Endothelial cell of umbilical vein (primary cell): ENCODE measurements at regions not wholly inside any gene's neighbourhood (a gene's known extent, or its start where the extent isn't known, plus 50 kb on each side); places are given as distances from the start of the nearest gene placed in this dataset.

Experiments used
- BruUV-seq: library from RNA; stranded (reverse); fragments of 400-500 nt; replicated peaks from 2 replicates; lab custom pipeline; 2021; lab: Mats Ljungman, UMichigan
- CTCF ChIA-PET: fragments of 300-600, 350-600 bp; sonication (Branson Sonifier 250); formaldehyde crosslinking; loops from one replicate; lab custom pipeline; 2021; ENCODE audit warnings: antibody characterized with exemption, inconsistent platforms; lab: Charles Lee
- POLR2A ChIA-PET: fragments of 300-600, 350-600 bp; sonication (Branson Sonifier 250); formaldehyde crosslinking; loops from one replicate; lab custom pipeline; 2021; ENCODE audit warnings: antibody characterized with exemption, inconsistent platforms; lab: Charles Lee
- DNase-seq: peaks from one replicate; pipeline ENCODE4 v3.0.0-alpha.2; 2011; ENCODE audit warnings: low read depth, low spot score
- FAIRE-seq: peaks from 2 replicates; lab custom pipeline; 2011; peaks lifted over from hg19 to GRCh38; lab: Jason Lieb, UNC
- H2AFZ ChIP-seq: 2 replicates; pipeline ENCODE4 v1.6.0; 2012; ENCODE audit warnings: low read depth, low read length, control low read depth, inconsistent platforms
- H3K27ac ChIP-seq: 2 replicates; pipeline ENCODE4 v1.5.1; 2011; ENCODE audit warnings: low read depth, mild to moderate bottlenecking, control low read depth, low read length, moderate library complexity; ENCODE audit not compliant: insufficient read depth
- H3K27me3 ChIP-seq, 2 experiments: 2 replicates each; pipeline versions ENCODE4 v1.6.0 to v1.6.1; 2011; ENCODE audit warnings: low read length in 2 of 2, mixed read lengths in 1 of 2; ENCODE audit not compliant: control insufficient read depth in 2 of 2, insufficient read depth in 2 of 2
- H3K36me3 ChIP-seq, 2 experiments: 2 replicates in 1 of 2; 3 replicates in 1 of 2; pipeline ENCODE4 v1.5.1; 2011; ENCODE audit warnings: low read length in 2 of 2, mild to moderate bottlenecking in 1 of 2, moderate library complexity in 1 of 2; ENCODE audit not compliant: control insufficient read depth in 2 of 2, insufficient read depth in 2 of 2; ENCODE audit errors: extremely low read depth in 1 of 2
- H3K4me1 ChIP-seq: 3 replicates; pipeline ENCODE4 v1.5.1; 2011; ENCODE audit warnings: mild to moderate bottlenecking, low read length; ENCODE audit not compliant: control insufficient read depth, insufficient read depth; ENCODE audit errors: extremely low read depth
- H3K4me2 ChIP-seq: 2 replicates; pipeline ENCODE4 v1.6.1; 2011; ENCODE audit warnings: low read length, control low read depth, mixed read lengths; ENCODE audit not compliant: insufficient read depth
- H3K4me3 ChIP-seq, 3 experiments: fragments of 200-600 bp in 1 of 3; sonication (generic), shearing (Covaris generic) in 1 of 3; replicated peaks in 1 of 3; 2 replicates each; pipeline ENCODE4 v1.5.1; 2011 to 2016; ENCODE audit warnings: control low read depth in 3 of 3, low read length in 3 of 3, mild to moderate bottlenecking in 2 of 3, inconsistent platforms in 1 of 3, low read depth in 1 of 3, moderate library complexity in 1 of 3; ENCODE audit not compliant: insufficient read depth in 1 of 3
- H3K79me2 ChIP-seq: 2 replicates; pipeline ENCODE4 v1.6.0; 2012; ENCODE audit warnings: low read length, inconsistent platforms; ENCODE audit not compliant: control insufficient read depth, insufficient read depth
- H3K9ac ChIP-seq: replicated peaks from 2 replicates; pipeline ENCODE3; 2011; ENCODE audit warnings: low read length, control low read depth; ENCODE audit not compliant: insufficient read depth; ENCODE audit errors: extremely low read depth
- H3K9me1 ChIP-seq: replicated peaks from 3 replicates; pipeline ENCODE4 v1.6.0; 2011; ENCODE audit warnings: mild to moderate bottlenecking, low read length; ENCODE audit not compliant: control insufficient read depth, insufficient read depth; ENCODE audit errors: extremely low read depth
- H3K9me3 ChIP-seq: replicated peaks from 2 replicates; pipeline ENCODE4 v1.5.1; 2012; ENCODE audit warnings: low read length, inconsistent platforms; ENCODE audit not compliant: control insufficient read depth, insufficient read depth
- H4K20me1 ChIP-seq: replicated peaks from 2 replicates; pipeline ENCODE3; 2011; ENCODE audit warnings: mild to moderate bottlenecking, low read length; ENCODE audit not compliant: control insufficient read depth, insufficient read depth; ENCODE audit errors: extremely low read depth
- EZH2 ChIP-seq: IDR thresholded peaks from 2 replicates; pipeline ENCODE4 v1.6.1; 2012; ENCODE audit warnings: borderline replicate concordance, low read depth, mild to moderate bottlenecking, moderate library complexity, low read length, inconsistent platforms; ENCODE audit not compliant: severe bottlenecking
- FOS ChIP-seq: IDR thresholded peaks from 2 replicates; pipeline ENCODE4 v1.6.1; 2011; ENCODE audit warnings: mild to moderate bottlenecking, low read length, moderate library complexity, borderline replicate concordance; ENCODE audit not compliant: insufficient read depth
- GATA2 ChIP-seq: IDR thresholded peaks from 2 replicates; pipeline ENCODE4 v1.7.0; 2011; ENCODE audit warnings: low read depth, mild to moderate bottlenecking, moderate library complexity, mixed read lengths, low read length; ENCODE audit not compliant: insufficient read length, insufficient read depth
- JUN ChIP-seq: IDR thresholded peaks from 2 replicates; pipeline ENCODE4 v1.6.1; 2011; ENCODE audit warnings: borderline replicate concordance, low read depth; ENCODE audit not compliant: insufficient read length, insufficient read depth
- MYC ChIP-seq: IDR thresholded peaks from one replicate; pipeline ENCODE4 v1.6.1; 2011; ENCODE audit warnings: mild to moderate bottlenecking, low read depth, low read length
- POLR2A ChIP-seq: IDR thresholded peaks from 2 replicates; pipeline ENCODE4 v1.6.1; 2012; ENCODE audit warnings: low read depth, mild to moderate bottlenecking, control low read depth, low read length
- POLR2AphosphoS5 ChIP-seq: IDR thresholded peaks from 2 replicates; pipeline ENCODE4 v1.6.1; 2012; ENCODE audit warnings: low read depth, mild to moderate bottlenecking, control low read depth, low read length, moderate library complexity; ENCODE audit not compliant: insufficient read depth
- dilution Hi-C: fragments of 300-500 bp; cut with MboI; formaldehyde crosslinking; loops from one replicate; pipeline ENCODE4 v1.15.0; 2019; ENCODE audit warnings: low sequenced_read_pairs; ENCODE audit not compliant: extremely low pct_ligation_motif_present
- intact Hi-C: fragments of 100-400 bp; cut with micrococcal nuclease; formaldehyde crosslinking; loops from one replicate; pipeline ENCODE4 v1.10.0; 2022
- TF ChIP-seq, protein P1 (sequence below): IDR thresholded peaks from 2 replicates; pipeline ENCODE4 v1.6.1; 2011; ENCODE audit not compliant: insufficient read depth, insufficient read length
- TF ChIP-seq, protein P2 (sequence below), 2 donors: IDR thresholded peaks; 1 replicate in 1 of 2; 2 replicates in 1 of 2; pipeline ENCODE4 v1.5.1; 2011; ENCODE audit warnings: low read length in 2 of 2, mild to moderate bottlenecking in 2 of 2, moderate library complexity in 2 of 2, control low read depth in 1 of 2, inconsistent platforms in 1 of 2, low read depth in 1 of 2; ENCODE audit not compliant: insufficient read depth in 1 of 2; ENCODE audit errors: extremely low read depth in 1 of 2

DNA sequence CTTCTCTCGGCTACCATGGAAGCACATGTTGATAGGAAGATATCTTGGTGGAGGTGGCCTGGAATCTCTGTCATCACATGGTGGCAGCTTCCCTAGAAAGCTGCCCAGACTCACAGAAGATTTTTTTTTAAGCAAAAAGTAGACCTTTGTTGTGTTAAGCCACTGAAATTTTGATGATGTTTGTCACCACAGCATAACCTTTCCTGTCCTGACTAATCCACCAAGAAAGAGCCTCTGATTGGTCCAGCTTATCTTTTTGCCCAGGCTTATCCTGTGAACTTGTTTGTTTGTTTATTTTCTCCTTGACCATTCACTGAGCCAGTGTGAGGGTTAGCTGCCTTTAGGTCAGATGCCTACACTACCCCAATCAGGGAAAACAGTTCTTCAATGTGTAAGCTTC is 96.5 kb upstream of the LHX1 start:
- no peaks in the 10 kb centered on the region for H3K36me3 ChIP-seq
- POLR2A ChIA-PET = no interaction called here
- no peak overlapping the region for H3K27ac ChIP-seq
- intact Hi-C loops (no loop called here), dilution Hi-C loops (no loop called here)
- H3K79me2 ChIP-seq = no peaks in the 10 kb centered on the region
- H3K27me3 ChIP-seq = no peaks in the 10 kb centered on the region
- no peak overlapping the region for H3K4me2 ChIP-seq
- no peaks in the 10 kb centered on the region for H3K9me1 ChIP-seq
- no TSS peak for BruUV-seq
- no peak overlapping the region for H3K4me3 ChIP-seq
- TF ChIP-seq FOS (no peak), JUN (no peak), POLR2A (no peak), GATA2 (no peak), POLR2AphosphoS5 (no peak), MYC (no peak), EZH2 (no peak)
- TF ChIP-seq, protein P1, sequence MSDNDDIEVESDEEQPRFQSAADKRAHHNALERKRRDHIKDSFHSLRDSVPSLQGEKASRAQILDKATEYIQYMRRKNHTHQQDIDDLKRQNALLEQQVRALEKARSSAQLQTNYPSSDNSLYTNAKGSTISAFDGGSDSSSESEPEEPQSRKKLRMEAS = no peak
- TF ChIP-seq, protein P2, sequence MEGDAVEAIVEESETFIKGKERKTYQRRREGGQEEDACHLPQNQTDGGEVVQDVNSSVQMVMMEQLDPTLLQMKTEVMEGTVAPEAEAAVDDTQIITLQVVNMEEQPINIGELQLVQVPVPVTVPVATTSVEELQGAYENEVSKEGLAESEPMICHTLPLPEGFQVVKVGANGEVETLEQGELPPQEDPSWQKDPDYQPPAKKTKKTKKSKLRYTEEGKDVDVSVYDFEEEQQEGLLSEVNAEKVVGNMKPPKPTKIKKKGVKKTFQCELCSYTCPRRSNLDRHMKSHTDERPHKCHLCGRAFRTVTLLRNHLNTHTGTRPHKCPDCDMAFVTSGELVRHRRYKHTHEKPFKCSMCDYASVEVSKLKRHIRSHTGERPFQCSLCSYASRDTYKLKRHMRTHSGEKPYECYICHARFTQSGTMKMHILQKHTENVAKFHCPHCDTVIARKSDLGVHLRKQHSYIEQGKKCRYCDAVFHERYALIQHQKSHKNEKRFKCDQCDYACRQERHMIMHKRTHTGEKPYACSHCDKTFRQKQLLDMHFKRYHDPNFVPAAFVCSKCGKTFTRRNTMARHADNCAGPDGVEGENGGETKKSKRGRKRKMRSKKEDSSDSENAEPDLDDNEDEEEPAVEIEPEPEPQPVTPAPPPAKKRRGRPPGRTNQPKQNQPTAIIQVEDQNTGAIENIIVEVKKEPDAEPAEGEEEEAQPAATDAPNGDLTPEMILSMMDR (IDR thresholded peaks at IDR 0.05; ENCODE audit: extremely low read depth in 1 of 2, insufficient read depth in 1 of 2, low read depth in 1 of 2, low read length in 2 of 2) = no peak
- FAIRE-seq (no peak), DNase-seq (no peak)
- no peak overlapping the region for H3K9ac ChIP-seq
- H3K9me3 ChIP-seq = no peaks in the 10 kb centered on the region
- no peak overlapping the region for H2AFZ ChIP-seq
- H3K4me1 ChIP-seq = no peaks in the 10 kb centered on the region
- H4K20me1 ChIP-seq = no peaks in the 10 kb centered on the region
- CTCF ChIA-PET = no interaction called here
